WTC11 (cell line): ENCODE measurements at regions not wholly inside any gene's neighbourhood (a gene's known extent, or its start where the extent isn't known, plus 50 kb on each side); places are given as distances from the start of the nearest gene placed in this dataset.

Experiments
- ATAC-seq: fragments of 200-7000 bp; cut with Tn5 transposase; 2 replicates; pipeline ENCODE4 v1.10.0; 2021; ENCODE audit warnings: mild to moderate bottlenecking, moderate library complexity
- CTCF ChIA-PET: fragments of 300-600 bp; sonication (Branson Sonifier 250); formaldehyde crosslinking; loops from one replicate; lab custom pipeline; 2021; ENCODE audit warnings: antibody characterized with exemption; lab: Charles Lee
- POLR2A ChIA-PET: fragments of 350-600 bp; sonication (Branson Sonifier 250); formaldehyde crosslinking; loops from one replicate; lab custom pipeline; 2021; ENCODE audit warnings: antibody characterized with exemption; lab: Charles Lee
- DNase-seq: peaks from one replicate; pipeline ENCODE4 v3.0.0; 2021; ENCODE audit warnings: low spot score
- H3K27ac Mint-ChIP-seq: 2 replicates; pipeline ENCODE4 v1.8.0; 2021; ENCODE audit warnings: mixed read lengths
- H3K27me3 Mint-ChIP-seq: 2 replicates; pipeline ENCODE4 v1.8.0; 2021; ENCODE audit warnings: low read depth, mild to moderate bottlenecking, moderate library complexity, mixed read lengths
- H3K36me3 Mint-ChIP-seq: 2 replicates; pipeline ENCODE4 v1.8.0; 2021; ENCODE audit warnings: mixed read lengths
- H3K4me1 Mint-ChIP-seq: 2 replicates; pipeline ENCODE4 v1.8.0; 2022; ENCODE audit warnings: mixed read lengths
- H3K4me3 Mint-ChIP-seq: 2 replicates; pipeline ENCODE4 v1.8.0; 2021; ENCODE audit warnings: mild to moderate bottlenecking, moderate library complexity, mixed read lengths
- H3K9me3 Mint-ChIP-seq: 2 replicates; pipeline ENCODE4 v1.8.0; 2021; ENCODE audit warnings: mixed read lengths
- ARID4B ChIP-seq: sonication (generic); formaldehyde crosslinking; IDR thresholded peaks from 2 replicates; pipeline ENCODE4 v1.8.0; 2023; ENCODE audit warnings: missing genetic modification reagents, mild to moderate bottlenecking, borderline replicate concordance
- ATF1 ChIP-seq: sonication (generic); formaldehyde crosslinking; IDR thresholded peaks from 2 replicates; pipeline ENCODE4 v1.8.1; 2023; ENCODE audit warnings: mild to moderate bottlenecking, moderate library complexity, missing genetic modification reagents
- ATF2 ChIP-seq: sonication (generic); formaldehyde crosslinking; IDR thresholded peaks from 2 replicates; pipeline ENCODE4 v1.8.1; 2022; ENCODE audit warnings: low read depth, missing genetic modification reagents, borderline replicate concordance
- E2F1 ChIP-seq: sonication (generic); formaldehyde crosslinking; IDR thresholded peaks from 2 replicates; pipeline ENCODE4 v1.8.0; 2022; ENCODE audit warnings: mild to moderate bottlenecking, missing genetic modification reagents
- EMX1 ChIP-seq: fragments of 250-450 bp; sonication (Bioruptor Pico); IDR thresholded peaks from 2 replicates; pipeline ENCODE4 v1.8.0; 2021; ENCODE audit warnings: mild to moderate bottlenecking
- ERG ChIP-seq: fragments of 250-450 bp; sonication (Bioruptor Pico); IDR thresholded peaks from 2 replicates; pipeline ENCODE4 v1.8.0; 2021; ENCODE audit warnings: mild to moderate bottlenecking
- FOXP4 ChIP-seq: sonication (generic); formaldehyde crosslinking; IDR thresholded peaks from 2 replicates; pipeline ENCODE4 v1.8.0; 2022; ENCODE audit warnings: mild to moderate bottlenecking, missing genetic modification reagents
- KAT7 ChIP-seq: sonication (generic); formaldehyde crosslinking; IDR thresholded peaks from 2 replicates; pipeline ENCODE4 v1.8.1; 2023; ENCODE audit warnings: missing genetic modification reagents, mild to moderate bottlenecking, borderline replicate concordance
- MLX ChIP-seq: sonication (generic); formaldehyde crosslinking; IDR thresholded peaks from 2 replicates; pipeline ENCODE4 v1.8.1; 2023; ENCODE audit warnings: mild to moderate bottlenecking, missing genetic modification reagents, moderate library complexity
- MXD4 ChIP-seq: fragments of 250-450 bp; sonication (Bioruptor Pico); IDR thresholded peaks from 2 replicates; pipeline ENCODE4 v1.8.0; 2021; ENCODE audit warnings: mild to moderate bottlenecking, moderate library complexity, borderline replicate concordance
- MYBL2 ChIP-seq: sonication (generic); formaldehyde crosslinking; IDR thresholded peaks from 2 replicates; pipeline ENCODE4 v1.8.1; 2023; ENCODE audit warnings: mild to moderate bottlenecking, moderate library complexity, missing genetic modification reagents
- NR2C2 ChIP-seq: sonication (generic); formaldehyde crosslinking; IDR thresholded peaks from 2 replicates; pipeline ENCODE4 v1.8.0; 2022; ENCODE audit warnings: mild to moderate bottlenecking, missing genetic modification reagents
- SMAD3 ChIP-seq: sonication (generic); formaldehyde crosslinking; IDR thresholded peaks from 2 replicates; pipeline ENCODE4 v1.8.0; 2022; ENCODE audit warnings: missing genetic modification reagents, mild to moderate bottlenecking, borderline replicate concordance
- TEAD1 ChIP-seq: sonication (generic); formaldehyde crosslinking; IDR thresholded peaks from 2 replicates; pipeline ENCODE4 v1.8.0; 2022; ENCODE audit warnings: mild to moderate bottlenecking, missing genetic modification reagents
- USF2 ChIP-seq: sonication (generic); formaldehyde crosslinking; IDR thresholded peaks from 2 replicates; pipeline ENCODE4 v1.8.1; 2023; ENCODE audit warnings: mild to moderate bottlenecking, missing genetic modification reagents, moderate library complexity
- ZNF317 ChIP-seq: sonication (generic); formaldehyde crosslinking; IDR thresholded peaks from 2 replicates; pipeline ENCODE4 v1.8.1; 2023; ENCODE audit warnings: low read depth, mild to moderate bottlenecking, moderate library complexity, missing genetic modification reagents, borderline replicate concordance
- ZNF512 ChIP-seq: sonication (generic); formaldehyde crosslinking; IDR thresholded peaks from 2 replicates; pipeline ENCODE4 v1.8.1; 2022; ENCODE audit warnings: missing genetic modification reagents, borderline replicate concordance

- H3K36me3 Mint-ChIP-seq, result no peaks in the 10 kb centered on the region
- ChIA-PET CTCF (interaction anchor here (1.0 to 2.7 kb wide), 6 partner anchors 35 to 215 kb away, joined by 3 to 20 read pairs (median 5); no protein-coding TSS in a partner anchor), POLR2A (no interaction called here)
- H3K9me3 Mint-ChIP-seq, result no peaks in the 10 kb centered on the region
- H3K4me1 Mint-ChIP-seq, result peaks cover 38% of the 10 kb centered on the region
- TF ChIP-seq ARID4B (CRISPR knock-in tag) (no peak), EMX1 (no peak), MLX (CRISPR knock-in tag) (no peak), ERG (CRISPR knock-in tag) (no peak), ATF1 (CRISPR knock-in tag) (no peak)
- ATAC-seq (no peak), DNase-seq (no peak)
- no peak overlapping the region for H3K4me3 Mint-ChIP-seq
- no peak overlapping the region for H3K27ac Mint-ChIP-seq
- H3K27me3 Mint-ChIP-seq, result no peaks in the 10 kb centered on the region; the same call in 1 of the 2 replicates
Measured at GRCh38 chr11:116426761-116427160, 346.0 kb downstream of the BUD13 start.

GRCh38 chr11:116424615-116425261, 348.0 kb downstream of the BUD13 start:
- CTCF ChIA-PET, result interaction anchor here (1.1 to 5.0 kb wide), 4 partner anchors 20 to 217 kb away, joined by 4 to 30 read pairs (median 8); no protein-coding TSS in a partner anchor
- peaks cover under 1% of the 10 kb centered on the region; the same call in 1 of the 2 replicates for H3K27me3 Mint-ChIP-seq
- TF ChIP-seq FOXP4 (CRISPR knock-in tag) (no peak), ATF2 (CRISPR knock-in tag) (no peak), MXD4 (CRISPR knock-in tag) (no peak), USF2 (no peak), MYBL2 (CRISPR knock-in tag) (no peak), NR2C2 (no peak), KAT7 (CRISPR knock-in tag) (no peak), E2F1 (CRISPR knock-in tag) (no peak), SMAD3 (CRISPR knock-in tag) (no peak), ZNF512 (CRISPR knock-in tag) (no peak), TEAD1 (CRISPR knock-in tag) (no peak), ERG (CRISPR knock-in tag) (no peak), ZNF317 (no peak)

More at GRCh38 chr11:116424615-116425261, 348.0 kb downstream of the BUD13 start:
- peaks cover 9% of the 10 kb centered on the region for H3K9me3 Mint-ChIP-seq
- no peak for ATAC-seq
- DNase-seq, result no peak
- peaks cover 8% of the 10 kb centered on the region for H3K36me3 Mint-ChIP-seq
- POLR2A ChIA-PET, result no interaction called here
- peaks cover 46% of the 10 kb centered on the region for H3K4me1 Mint-ChIP-seq
- no peak overlapping the region for H3K27ac Mint-ChIP-seq
- H3K4me3 Mint-ChIP-seq, result no peak overlapping the region
